Activated T-helper 1 cell treated with anti-CD3 and anti-CD28 coated beads, Interleukin-12 subunit alpha, Interleukin-12 subunit beta, Interleukin-2, Interleukin-4 antibody, amounts not matched to agents 30 ng/mL and 10 ng/mL and 1 ng/mL, durations not matched to agents 14 hours and 24 hours and 36 hours (primary cell): ENCODE measurements at regions not wholly inside any gene's neighbourhood (a gene's known extent, or its start where the extent isn't known, plus 50 kb on each side); places are given as distances from the start of the nearest gene placed in this dataset.

Experiments used
- DNase-seq: peaks from one replicate; pipeline ENCODE4 v3.0.0; 2021; ENCODE audit warnings: low spot score
- H3K27ac Mint-ChIP-seq: one replicate; pipeline ENCODE4 v1.8.0; 2021; ENCODE audit warnings: mild to moderate bottlenecking, mixed read lengths
- H3K27me3 Mint-ChIP-seq: one replicate; pipeline ENCODE4 v1.8.0; 2022; ENCODE audit warnings: mild to moderate bottlenecking, moderate library complexity, mixed read lengths; ENCODE audit not compliant: insufficient read depth
- H3K36me3 Mint-ChIP-seq: one replicate; pipeline ENCODE4 v1.8.0; 2021; ENCODE audit warnings: low read depth, mixed read lengths
- H3K4me1 Mint-ChIP-seq: one replicate; pipeline ENCODE4 v1.8.0; 2021; ENCODE audit warnings: low read depth, mixed read lengths
- H3K4me3 Mint-ChIP-seq: one replicate; pipeline ENCODE4 v1.8.0; 2021; ENCODE audit warnings: mild to moderate bottlenecking, moderate library complexity, mixed read lengths
- H3K9me3 Mint-ChIP-seq: one replicate; pipeline ENCODE4 v1.8.0; 2021; ENCODE audit warnings: mixed read lengths
- intact Hi-C: fragments of 100-400 bp; cut with micrococcal nuclease; formaldehyde crosslinking; loops from one replicate; pipeline ENCODE4 v1.15.1; 2024

DNA sequence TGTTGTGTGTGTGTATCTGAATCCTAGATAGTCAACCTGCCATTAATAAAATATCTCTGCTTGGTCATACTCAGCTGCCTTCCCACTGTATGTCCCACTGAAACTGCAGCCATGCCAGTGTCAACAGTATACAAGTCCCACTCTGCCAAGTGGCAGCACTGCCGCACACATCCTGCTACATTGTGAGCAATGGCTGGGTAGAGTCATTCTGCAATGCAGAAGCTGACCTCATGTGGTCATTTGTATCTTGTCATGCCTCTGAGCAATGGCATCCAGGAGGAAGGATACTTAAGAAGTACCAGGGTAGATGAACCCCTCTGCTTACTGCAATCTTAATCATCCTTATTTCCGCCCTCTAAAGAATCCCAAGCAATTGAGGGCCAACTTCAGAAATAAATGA lies 302.2 kb upstream of the DDX18 start:
- Mint-ChIP-seq H3K27me3 (no peaks in the 10 kb centered on the region), H3K4me3 (no peak overlapping the region), H3K36me3 (no peaks in the 10 kb centered on the region), H3K4me1 (no peaks in the 10 kb centered on the region), H3K9me3 (peaks cover 5% of the 10 kb centered on the region), H3K27ac (no peak overlapping the region)
- no peak for DNase-seq
- intact Hi-C loops = no loop called here

- intact Hi-C loops = no loop called here
- no peak for DNase-seq
- no peaks in the 10 kb centered on the region for H3K36me3 Mint-ChIP-seq
- H3K27ac Mint-ChIP-seq = no peak overlapping the region
- H3K4me1 Mint-ChIP-seq = no peaks in the 10 kb centered on the region
- H3K4me3 Mint-ChIP-seq = no peak overlapping the region
- no peaks in the 10 kb centered on the region for H3K27me3 Mint-ChIP-seq
- peaks cover 5% of the 10 kb centered on the region for H3K9me3 Mint-ChIP-seq
Measured at GRCh38 chr2:117514371-117514770, 300.1 kb upstream of the DDX18 start.

GRCh38 chr2:117519238-117519637 lies 295.3 kb upstream of the DDX18 start:
- intact Hi-C loops = no loop called here
- Mint-ChIP-seq H3K4me1 (no peaks in the 10 kb centered on the region), H3K27me3 (no peaks in the 10 kb centered on the region), H3K27ac (no peak overlapping the region), H3K36me3 (no peaks in the 10 kb centered on the region), H3K9me3 (no peaks in the 10 kb centered on the region), H3K4me3 (no peak overlapping the region)
- DNase-seq = no peak

- intact Hi-C loops = no loop called here
- DNase-seq = no peak
- no peak overlapping the region for H3K4me3 Mint-ChIP-seq
- no peak overlapping the region for H3K27ac Mint-ChIP-seq
- no peaks in the 10 kb centered on the region for H3K36me3 Mint-ChIP-seq
- no peaks in the 10 kb centered on the region for H3K4me1 Mint-ChIP-seq
- no peaks in the 10 kb centered on the region for H3K27me3 Mint-ChIP-seq
- peaks cover under 1% of the 10 kb centered on the region for H3K9me3 Mint-ChIP-seq
Measured at GRCh38 chr2:117519721-117520120, 294.8 kb upstream of the DDX18 start.

- Mint-ChIP-seq H3K27ac (no peak overlapping the region), H3K27me3 (no peaks in the 10 kb centered on the region), H3K4me3 (no peak overlapping the region), H3K9me3 (peaks cover 7% of the 10 kb centered on the region), H3K4me1 (no peaks in the 10 kb centered on the region), H3K36me3 (no peaks in the 10 kb centered on the region)
- DNase-seq = no peak
- intact Hi-C loops = no loop called here
Measured at GRCh38 chr2:117523267-117523666, 291.2 kb upstream of the DDX18 start.

DNA sequence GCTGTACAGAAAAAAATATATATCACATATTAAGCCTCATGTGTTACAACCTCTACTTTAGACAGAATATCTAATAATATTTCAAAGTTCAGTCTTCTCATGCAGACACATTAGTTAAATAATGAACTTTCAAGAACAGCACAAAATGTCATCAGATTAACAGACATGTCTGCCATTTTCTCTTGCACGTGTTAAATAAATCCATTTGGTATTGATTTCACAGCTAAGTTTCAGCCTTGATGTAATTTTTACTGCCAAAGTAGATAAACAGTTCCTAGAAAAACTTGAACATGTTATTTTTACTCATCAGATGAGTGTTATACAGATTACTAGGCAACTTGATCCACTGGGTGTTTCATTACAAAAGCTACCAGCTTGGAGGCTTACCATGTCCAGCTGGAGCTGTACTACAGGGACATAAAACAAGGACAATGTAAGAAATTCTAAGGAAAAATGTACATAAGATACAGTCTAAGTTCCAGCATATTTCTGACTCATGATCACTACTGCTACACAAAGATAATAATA lies 290.7 kb upstream of the DDX18 start:
- H3K4me3 Mint-ChIP-seq = no peak overlapping the region
- H3K36me3 Mint-ChIP-seq = no peaks in the 10 kb centered on the region
- H3K27ac Mint-ChIP-seq = no peak overlapping the region
- peaks cover 7% of the 10 kb centered on the region for H3K9me3 Mint-ChIP-seq
- no peaks in the 10 kb centered on the region for H3K4me1 Mint-ChIP-seq
- intact Hi-C loops = no loop called here
- H3K27me3 Mint-ChIP-seq = no peaks in the 10 kb centered on the region
- DNase-seq = no peak

DNA sequence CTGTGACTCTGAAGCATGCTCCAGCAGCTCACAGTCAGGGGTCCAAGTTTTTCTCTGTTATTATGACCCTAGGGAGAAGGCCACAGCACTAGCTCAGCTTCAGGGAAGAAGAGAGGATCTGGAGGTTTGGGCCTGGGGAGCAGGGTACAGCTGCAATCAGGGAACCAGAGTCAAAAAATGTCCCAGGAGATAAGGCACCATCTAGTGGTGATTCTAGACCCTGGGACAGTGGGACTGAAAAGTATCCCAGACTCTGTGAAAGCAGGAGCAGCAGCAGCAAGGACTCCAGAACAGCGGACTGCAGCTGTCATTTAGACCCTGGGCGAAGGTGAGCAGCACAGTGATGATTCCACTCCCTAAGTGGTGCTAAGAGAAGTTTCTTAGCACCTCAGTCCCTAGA lies 278.4 kb upstream of the DDX18 start:
- intact Hi-C loops = no loop called here
- H3K4me3 Mint-ChIP-seq = no peak overlapping the region
- H3K4me1 Mint-ChIP-seq = no peaks in the 10 kb centered on the region
- no peak overlapping the region for H3K27ac Mint-ChIP-seq
- no peaks in the 10 kb centered on the region for H3K27me3 Mint-ChIP-seq
- peaks cover 16% of the 10 kb centered on the region for H3K9me3 Mint-ChIP-seq
- H3K36me3 Mint-ChIP-seq = no peaks in the 10 kb centered on the region
- no peak for DNase-seq

DNA sequence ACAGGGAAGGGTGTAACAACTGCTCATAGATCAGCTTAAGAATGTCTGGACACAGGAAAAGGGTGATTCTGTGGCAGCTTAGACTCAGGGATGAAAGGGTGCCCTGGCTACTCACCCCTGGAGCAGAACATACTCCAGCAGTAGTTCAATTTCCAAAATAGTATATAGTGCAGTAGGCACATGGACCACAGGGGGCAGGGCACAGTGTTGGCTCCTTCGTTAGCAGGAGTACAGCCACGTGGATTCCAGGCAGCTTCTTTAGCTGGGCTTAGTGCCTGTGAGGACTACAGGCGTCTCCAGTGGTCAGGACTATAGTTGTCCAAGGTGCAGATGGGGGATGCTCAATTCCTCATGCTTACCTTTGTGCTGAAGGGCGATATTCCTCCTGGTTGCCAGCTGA lies 277.5 kb upstream of the DDX18 start:
- intact Hi-C loops = no loop called here
- no peaks in the 10 kb centered on the region for H3K27me3 Mint-ChIP-seq
- H3K4me1 Mint-ChIP-seq = no peaks in the 10 kb centered on the region
- H3K9me3 Mint-ChIP-seq = peaks cover 16% of the 10 kb centered on the region
- H3K4me3 Mint-ChIP-seq = no peak overlapping the region
- DNase-seq = no peak
- H3K27ac Mint-ChIP-seq = no peak overlapping the region
- H3K36me3 Mint-ChIP-seq = no peaks in the 10 kb centered on the region

- Mint-ChIP-seq H3K27me3 (peaks cover 1% of the 10 kb centered on the region), H3K36me3 (no peaks in the 10 kb centered on the region), H3K27ac (no peak overlapping the region), H3K9me3 (no peaks in the 10 kb centered on the region), H3K4me3 (no peak overlapping the region), H3K4me1 (no peaks in the 10 kb centered on the region)
- intact Hi-C loops = no loop called here
- no peak for DNase-seq
Measured at GRCh38 chr2:117551858-117552257, 262.6 kb upstream of the DDX18 start.

DNA sequence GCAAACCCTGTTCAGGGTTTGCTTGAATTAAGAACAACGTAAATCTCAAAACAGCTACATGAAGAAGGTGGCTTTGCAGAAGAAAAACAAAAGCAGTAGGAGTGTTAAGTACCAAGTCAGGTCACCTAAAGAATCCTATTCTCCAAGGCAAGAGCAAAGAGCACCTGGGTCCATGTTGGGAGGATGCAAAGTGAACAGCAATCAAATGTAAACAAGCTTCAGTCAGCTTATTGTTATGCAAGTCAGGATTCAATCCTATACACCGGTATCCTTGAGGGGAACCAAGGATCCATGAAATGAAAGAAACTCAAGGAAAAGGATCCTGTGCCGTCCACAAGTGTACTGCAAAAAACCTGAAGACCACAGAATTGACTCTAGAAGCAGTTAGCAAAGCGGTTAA lies 261.0 kb upstream of the DDX18 start:
- DNase-seq = no peak
- no peak overlapping the region for H3K27ac Mint-ChIP-seq
- H3K4me1 Mint-ChIP-seq = no peaks in the 10 kb centered on the region
- peaks cover 1% of the 10 kb centered on the region for H3K27me3 Mint-ChIP-seq
- intact Hi-C loops = no loop called here
- H3K4me3 Mint-ChIP-seq = no peak overlapping the region
- H3K9me3 Mint-ChIP-seq = no peaks in the 10 kb centered on the region
- no peaks in the 10 kb centered on the region for H3K36me3 Mint-ChIP-seq

DNA sequence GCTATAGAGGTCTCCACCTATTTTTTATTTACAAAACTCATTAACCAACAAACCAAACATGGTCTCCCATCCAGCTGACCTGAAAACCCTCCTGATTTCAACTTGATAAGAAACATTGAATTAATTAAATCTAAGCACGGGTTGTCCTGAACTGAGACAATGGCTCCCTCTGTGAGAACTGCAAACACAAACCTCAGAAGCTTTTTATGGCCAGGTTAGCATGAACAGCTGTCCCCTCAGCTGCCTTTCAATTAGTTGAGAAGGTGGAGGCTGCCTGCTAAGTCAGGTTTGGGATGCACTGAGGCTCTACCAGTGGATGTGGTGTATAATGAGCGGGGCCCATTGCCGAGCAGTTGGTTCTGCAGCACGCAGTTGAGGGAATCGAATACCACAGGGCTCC lies 258.5 kb upstream of the DDX18 start:
- Mint-ChIP-seq H3K9me3 (no peaks in the 10 kb centered on the region), H3K4me3 (no peak overlapping the region), H3K27ac (no peak overlapping the region), H3K36me3 (no peaks in the 10 kb centered on the region), H3K27me3 (peaks cover 1% of the 10 kb centered on the region), H3K4me1 (no peaks in the 10 kb centered on the region)
- intact Hi-C loops = no loop called here
- no peak for DNase-seq

GRCh38 chr2:117557626-117558025 lies 256.9 kb upstream of the DDX18 start:
- Mint-ChIP-seq H3K9me3 (no peaks in the 10 kb centered on the region), H3K27ac (no peak overlapping the region), H3K4me3 (no peak overlapping the region), H3K27me3 (peaks cover 1% of the 10 kb centered on the region), H3K4me1 (no peaks in the 10 kb centered on the region), H3K36me3 (no peaks in the 10 kb centered on the region)
- no peak for DNase-seq
- intact Hi-C loops = no loop called here

DNA sequence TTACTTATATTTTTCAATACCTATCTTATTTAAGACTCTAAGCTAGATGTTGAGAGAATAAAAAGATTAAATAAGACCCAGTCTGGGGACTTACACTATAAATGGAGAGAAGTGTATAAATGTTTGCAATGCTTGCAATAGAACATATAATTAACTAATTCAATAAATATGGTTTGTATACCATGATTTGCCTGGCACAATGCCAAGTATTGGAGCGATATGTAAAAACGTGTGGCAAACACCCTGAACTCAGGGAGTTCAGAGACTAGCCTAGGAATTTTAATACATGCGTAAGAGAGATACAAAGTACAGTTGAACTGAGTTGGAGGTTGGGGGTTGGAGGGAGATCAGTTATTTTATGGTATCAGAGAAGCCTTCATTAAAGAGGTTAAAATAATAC lies 251.8 kb upstream of the DDX18 start:
- intact Hi-C loops = loop anchor here (2.0 kb wide), 1 partner anchor 20 kb away; no protein-coding TSS in a partner anchor
- Mint-ChIP-seq H3K4me1 (no peaks in the 10 kb centered on the region), H3K27me3 (no peaks in the 10 kb centered on the region), H3K4me3 (no peak overlapping the region), H3K36me3 (no peaks in the 10 kb centered on the region), H3K9me3 (no peaks in the 10 kb centered on the region), H3K27ac (no peak overlapping the region)
- DNase-seq = no peak

DNA sequence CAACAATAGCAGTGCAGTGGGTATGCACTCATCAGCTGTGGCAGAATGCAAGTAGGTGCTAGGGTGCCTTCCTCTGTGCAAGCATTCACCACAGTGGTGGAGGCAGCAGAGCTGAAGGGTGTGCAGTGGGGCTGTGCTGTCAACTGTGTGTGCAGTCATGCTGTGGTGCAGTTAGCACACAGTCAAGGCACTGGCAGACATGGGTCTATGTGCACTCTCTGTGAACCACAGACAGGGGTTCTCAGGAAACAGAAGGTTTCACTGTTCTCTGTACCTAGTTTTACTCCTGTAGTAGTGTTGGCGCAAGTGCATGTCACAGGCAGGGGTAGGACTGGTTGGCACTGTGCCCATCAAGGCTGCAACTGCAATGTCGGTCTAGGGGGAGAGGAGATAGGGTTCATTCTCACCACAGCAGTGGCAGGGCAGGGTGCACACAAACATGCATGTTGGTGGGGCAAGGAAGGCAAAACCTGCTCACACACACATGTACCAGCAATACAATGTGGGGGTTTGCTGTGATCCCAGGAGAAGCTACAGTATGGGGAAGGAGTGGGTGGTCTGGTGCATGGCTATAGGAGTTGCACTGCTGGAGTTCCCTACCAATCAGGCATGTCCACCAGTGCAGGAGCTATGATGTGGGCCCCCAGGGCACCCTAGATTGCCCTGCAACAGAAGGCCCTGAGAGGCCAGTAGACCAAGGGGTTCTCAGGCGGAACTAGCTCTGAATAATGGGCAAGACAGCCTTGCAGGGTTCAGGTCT lies 242.7 kb upstream of the DDX18 start:
- Mint-ChIP-seq H3K36me3 (no peaks in the 10 kb centered on the region), H3K4me1 (no peaks in the 10 kb centered on the region), H3K27me3 (no peaks in the 10 kb centered on the region), H3K9me3 (peaks cover 11% of the 10 kb centered on the region), H3K27ac (no peak overlapping the region), H3K4me3 (no peak overlapping the region)
- no peak for DNase-seq
- intact Hi-C loops = no loop called here
